Amniotic stem cell (primary cell): ENCODE measurements at regions not wholly inside any gene's neighbourhood (a gene's known extent, or its start where the extent isn't known, plus 50 kb on each side); places are given as distances from the start of the nearest gene placed in this dataset.
"Not testable (repeated sequence)": the region's sequence is repeated elsewhere in the genome, so short reads cannot be mapped to it uniquely, and the experiment has no call there.

Experiments used
- DNase-seq: peaks from one replicate; lab custom pipeline; 2025; lab: John Stamatoyannopoulos, UW

- DNase-seq, result peak; percentile 44
Observed at GRCh38 chr18:57881818-57882413, 78.8 kb upstream of the ATP8B1 start.

GRCh38 chr18:57879924-57880323, 76.8 kb upstream of the ATP8B1 start:
- DNase-seq, result not testable (repeated sequence)

GRCh38 chr18:57869221-57869620, 66.1 kb upstream of the ATP8B1 start:
- no peak for DNase-seq

GRCh38 chr18:57866355-57866754, 63.2 kb upstream of the ATP8B1 start:
- no peak for DNase-seq

GRCh38 chr18:57864615-57865121, 61.6 kb upstream of the ATP8B1 start:
- DNase-seq, result no peak

- no peak for DNase-seq
Observed at GRCh38 chr18:57863706-57864105, 60.6 kb upstream of the ATP8B1 start.

GRCh38 chr18:57859314-57859713, 56.2 kb upstream of the ATP8B1 start:
- no peak for DNase-seq

- DNase-seq, result no peak
Observed at GRCh38 chr18:57856557-57857280, 53.6 kb upstream of the ATP8B1 start.

GRCh38 chr18:57856128-57856527, 53.0 kb upstream of the ATP8B1 start:
- no peak for DNase-seq

GRCh38 chr18:57855551-57855950, 52.4 kb upstream of the ATP8B1 start:
- DNase-seq, result no peak

GRCh38 chr18:57854726-57855125, 51.6 kb upstream of the ATP8B1 start:
- no peak for DNase-seq

GRCh38 chr18:57853864-57854263, 50.7 kb upstream of the ATP8B1 start:
- no peak for DNase-seq

- no peak for DNase-seq
Observed at GRCh38 chr18:57853133-57853532, 50.0 kb upstream of the ATP8B1 start.
